NCI-H1436 treated with DMSO at 0.1 percent for 48 hours (cell line): ENCODE measurements at regions not wholly inside any gene's neighbourhood (a gene's known extent, or its start where the extent isn't known, plus 50 kb on each side); places are given as distances from the start of the nearest gene placed in this dataset.
"Not testable (repeated sequence)": the region's sequence is repeated elsewhere in the genome, so short reads cannot be mapped to it uniquely, and the experiment has no call there.

Source experiments
- DNase-seq: peaks from one replicate; lab custom pipeline; 2025; lab: John Stamatoyannopoulos, UW

DNA sequence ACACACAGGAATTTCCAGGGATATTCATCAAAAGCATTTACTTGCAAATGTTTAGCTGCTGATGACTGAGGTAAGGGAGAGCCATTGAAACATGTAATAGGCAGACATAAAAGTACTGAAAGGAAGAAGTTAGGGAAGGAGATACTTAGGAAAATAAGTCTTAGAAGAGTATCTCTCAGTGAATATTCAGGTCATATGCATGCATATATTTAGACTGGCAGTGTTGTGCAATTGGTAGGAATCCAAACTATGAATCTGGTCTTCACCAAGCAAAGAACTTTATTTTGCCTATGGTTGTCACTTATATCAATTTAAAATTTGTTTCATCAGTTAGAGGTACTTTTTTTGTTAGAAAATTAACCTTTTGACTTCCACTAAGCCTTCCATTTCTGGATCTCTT, 1490.7 kb downstream of the SUCLG1 start:
- no peak for DNase-seq

- no peak for DNase-seq
Observed at GRCh38 chr2:82964341-82964740, 1494.7 kb downstream of the SUCLG1 start.

- no peak for DNase-seq
Observed at GRCh38 chr2:82959727-82960126, 1499.4 kb downstream of the SUCLG1 start.

DNA sequence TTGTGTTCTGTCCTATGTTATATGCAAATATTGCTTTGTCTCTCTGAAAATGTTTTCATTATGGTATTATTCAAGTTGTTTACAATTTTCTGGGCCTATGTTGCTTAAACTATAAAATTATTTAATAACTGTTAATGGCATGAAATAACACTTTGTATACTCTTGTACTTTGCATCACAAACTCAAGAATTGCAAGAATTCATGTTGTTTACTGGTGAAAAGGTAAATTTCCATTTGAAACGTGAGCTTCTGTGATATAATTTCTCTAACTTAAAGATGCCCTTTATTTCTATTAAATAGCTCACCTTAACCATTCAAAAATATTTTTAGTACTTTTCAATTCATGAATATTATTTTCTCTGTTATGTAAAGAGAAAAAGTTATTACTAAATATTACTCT, 1504.2 kb downstream of the SUCLG1 start:
- DNase-seq = no peak

DNA sequence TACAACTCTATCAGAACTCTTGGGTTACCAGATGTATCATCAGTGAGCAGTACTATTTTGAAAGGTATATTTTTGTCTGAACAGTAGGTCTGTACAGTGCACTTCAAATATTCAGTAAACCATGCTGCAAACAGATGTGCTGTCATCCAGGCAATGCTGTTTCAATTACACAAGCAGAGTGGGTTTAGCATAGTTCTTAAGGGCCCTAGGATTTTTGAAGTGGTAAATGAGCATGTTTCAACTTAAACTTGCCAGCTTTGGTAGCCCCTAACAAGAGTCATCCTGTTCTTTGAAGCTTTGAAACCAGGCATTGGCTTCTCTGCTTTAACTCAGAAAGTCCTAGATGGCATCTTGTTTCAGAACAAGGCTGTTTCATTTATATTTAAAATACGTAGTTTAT, 1519.9 kb downstream of the SUCLG1 start:
- no peak for DNase-seq

GRCh38 chr2:82938321-82938845, 1520.7 kb downstream of the SUCLG1 start:
- not testable (repeated sequence) for DNase-seq

- no peak for DNase-seq
Observed at GRCh38 chr2:82913566-82913965, 1545.5 kb downstream of the SUCLG1 start.

DNA sequence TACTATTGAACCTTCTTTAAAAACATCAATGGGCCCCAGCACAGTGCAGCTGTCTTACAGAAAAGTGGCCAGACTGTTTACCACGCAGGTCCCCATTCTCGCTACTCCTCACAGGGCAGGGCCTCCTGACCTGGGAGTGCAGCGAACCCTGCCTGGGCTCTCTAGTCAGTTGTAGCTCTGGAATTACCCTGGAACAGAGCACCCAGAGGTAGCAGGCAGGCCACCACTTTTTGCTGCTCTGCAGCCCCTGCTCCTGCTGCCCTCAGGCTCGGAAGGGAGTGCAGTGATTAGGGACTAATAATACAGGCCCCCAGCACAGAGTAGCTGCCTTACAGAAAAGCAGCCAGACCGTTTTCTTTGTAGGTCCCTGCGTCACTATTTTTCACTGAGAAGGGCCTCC, 1563.0 kb downstream of the SUCLG1 start:
- no peak for DNase-seq

GRCh38 chr2:82893190-82893589, 1565.9 kb downstream of the SUCLG1 start:
- no peak for DNase-seq

DNA sequence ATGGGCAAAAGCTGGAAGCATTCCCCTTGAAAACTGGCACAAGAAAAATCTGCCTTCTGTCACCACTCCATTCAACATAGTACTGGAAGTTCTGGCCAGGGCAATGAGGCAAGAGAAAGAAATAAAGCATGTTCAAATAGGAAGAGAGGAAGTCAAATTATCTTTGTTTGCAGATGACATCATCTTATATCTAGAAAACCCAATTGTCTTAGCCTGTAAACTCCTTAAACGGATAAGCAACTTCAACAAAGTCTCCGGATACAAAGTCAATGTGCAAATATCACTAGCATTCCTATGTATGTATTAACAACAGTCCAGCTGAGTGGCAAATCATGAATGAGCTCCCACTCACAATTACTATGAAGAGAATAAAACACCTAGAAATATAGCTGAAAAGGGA, 1579.3 kb downstream of the SUCLG1 start:
- no peak for DNase-seq

- no peak for DNase-seq
Observed at GRCh38 chr2:82875858-82876257, 1583.2 kb downstream of the SUCLG1 start.

DNA sequence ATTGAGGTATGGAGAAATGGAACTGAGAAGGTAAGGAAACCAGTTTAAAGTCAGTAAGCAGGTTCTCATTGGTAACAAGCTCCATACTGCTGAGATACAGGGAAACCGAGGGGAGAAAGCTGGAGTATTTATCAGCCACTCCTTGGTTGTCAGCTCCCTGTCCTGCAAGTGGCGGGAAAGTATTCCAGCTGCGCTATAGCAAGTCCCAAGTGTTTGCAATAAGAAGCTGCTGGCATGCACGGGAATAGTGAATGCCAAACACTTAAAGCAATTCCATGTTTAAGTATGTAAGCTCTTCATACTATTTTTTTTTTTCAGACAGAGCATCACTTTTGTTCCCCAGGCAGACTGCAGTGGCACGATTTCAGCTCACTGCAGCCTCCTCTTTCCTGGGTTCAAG, 1601.1 kb downstream of the SUCLG1 start:
- no peak for DNase-seq

- DNase-seq = no peak
Observed at GRCh38 chr2:82853299-82853698, 1605.8 kb downstream of the SUCLG1 start.

DNA sequence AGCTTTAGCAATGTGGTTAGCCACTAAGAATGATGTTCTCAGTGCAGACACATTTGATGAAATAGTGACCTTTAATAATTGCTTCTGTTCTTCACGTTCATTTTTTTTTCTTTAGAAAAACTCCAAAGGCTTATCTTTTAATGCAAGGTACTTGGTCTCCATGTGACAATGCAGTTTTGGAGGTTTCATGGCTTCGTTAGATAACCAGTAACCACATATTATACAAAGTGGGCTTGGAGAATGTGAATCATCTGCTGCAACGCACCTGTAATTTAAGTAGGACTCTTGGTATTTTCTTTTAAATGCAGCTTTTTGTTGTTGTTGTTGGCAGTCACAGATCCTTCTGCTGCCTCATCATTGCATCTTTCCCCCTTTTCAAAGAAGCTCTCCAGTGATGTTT, 1606.3 kb downstream of the SUCLG1 start:
- no peak for DNase-seq

DNA sequence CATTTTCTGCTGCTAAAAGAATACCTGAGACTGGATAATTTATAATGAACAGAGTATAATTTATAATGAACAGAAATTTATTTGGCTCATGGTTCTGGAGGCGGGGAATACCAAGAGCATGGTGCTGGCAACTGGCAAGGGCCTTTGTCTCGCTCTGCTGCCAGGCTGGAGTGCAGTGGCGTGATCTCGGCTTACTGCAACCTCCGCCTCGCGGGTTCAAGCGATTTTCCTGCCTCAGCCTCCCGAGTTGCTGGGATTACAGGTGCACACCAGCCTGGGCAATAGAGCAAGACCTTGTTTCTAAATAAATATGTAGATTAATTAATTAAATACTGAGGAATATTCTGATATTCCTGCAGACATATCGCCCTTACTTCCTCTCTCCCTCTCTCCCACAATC, 1610.8 kb downstream of the SUCLG1 start:
- DNase-seq = no peak

DNA sequence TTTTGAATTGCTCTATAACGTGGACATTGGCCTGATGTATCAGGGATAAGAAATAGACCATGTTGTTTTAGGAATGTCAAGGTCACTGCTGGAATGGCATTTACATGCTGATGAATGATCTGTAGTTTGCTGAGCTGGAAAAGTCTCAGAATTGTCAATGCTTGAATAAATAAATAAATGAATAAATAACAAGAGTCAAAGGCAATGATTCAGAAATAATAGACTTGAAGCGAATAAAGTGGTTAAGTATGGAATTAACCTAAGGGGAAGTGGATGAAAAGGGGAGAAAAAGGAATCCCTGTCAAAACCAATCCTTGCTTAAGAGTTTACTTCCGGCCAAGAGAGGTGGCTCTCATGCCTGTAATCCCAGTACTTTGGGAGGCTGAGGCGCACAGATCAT, 1620.0 kb downstream of the SUCLG1 start:
- DNase-seq = no peak

GRCh38 chr2:82837588-82838304, 1621.3 kb downstream of the SUCLG1 start:
- DNase-seq = no peak

GRCh38 chr2:82834893-82835292, 1624.2 kb downstream of the SUCLG1 start:
- no peak for DNase-seq

- DNase-seq = no peak
Observed at GRCh38 chr2:82827426-82827825, 1631.7 kb downstream of the SUCLG1 start.

GRCh38 chr2:82826437-82826836, 1632.6 kb downstream of the SUCLG1 start:
- no peak for DNase-seq

DNA sequence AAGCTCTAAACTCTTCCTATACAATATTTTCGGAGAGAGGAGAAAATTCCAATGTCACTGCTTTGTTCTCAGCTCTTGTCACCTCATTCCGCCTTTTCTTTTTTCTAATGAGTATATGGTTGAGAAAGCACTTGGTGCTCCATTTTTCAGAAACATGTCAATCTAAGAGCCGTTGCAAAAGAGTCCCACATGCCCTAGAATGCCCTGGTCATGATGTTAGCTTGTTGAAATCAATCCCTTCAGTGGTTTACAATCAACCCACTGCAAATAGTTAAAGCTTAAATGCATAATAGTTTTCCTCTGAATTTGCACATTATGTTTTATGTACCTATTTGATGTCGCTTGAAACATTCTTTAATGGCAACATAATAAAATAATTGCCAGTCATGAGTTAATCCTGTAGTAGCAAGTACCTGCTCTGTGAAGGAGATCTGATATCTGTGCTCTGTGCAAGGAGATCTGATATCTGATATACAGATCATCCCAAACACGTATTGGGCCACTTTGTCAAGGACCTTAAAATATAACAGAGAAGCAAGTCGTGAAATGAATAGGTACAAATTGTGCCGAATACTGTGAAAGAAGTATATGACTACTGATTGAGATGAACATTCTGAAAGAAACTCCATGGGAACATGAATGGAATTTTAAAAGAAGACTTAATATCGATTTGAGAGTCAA, 1633.5 kb downstream of the SUCLG1 start:
- DNase-seq = no peak

DNA sequence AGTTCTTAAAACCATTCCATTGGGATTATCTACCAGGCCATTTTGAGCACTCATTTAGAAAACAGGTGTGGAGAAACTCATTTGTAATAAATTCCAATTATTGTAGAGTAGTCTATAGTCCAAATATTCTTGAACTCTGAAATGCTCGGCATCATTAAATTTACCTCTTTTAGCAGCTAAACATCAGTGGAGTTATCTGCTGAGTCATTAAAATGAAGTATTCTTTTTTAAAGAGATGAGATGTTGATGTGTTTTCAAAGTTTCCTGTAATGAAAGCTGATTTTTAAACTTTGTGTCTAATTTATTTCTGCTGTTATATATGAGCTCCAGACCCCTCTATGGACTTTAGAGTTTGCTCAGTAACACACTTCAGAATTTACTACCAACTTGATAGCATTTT, 1635.2 kb downstream of the SUCLG1 start:
- DNase-seq = no peak

GRCh38 chr2:82819951-82820350, 1639.1 kb downstream of the SUCLG1 start:
- DNase-seq = no peak

GRCh38 chr2:82814146-82814545, 1644.9 kb downstream of the SUCLG1 start:
- DNase-seq = no peak
